ENCODE measurements at regions not wholly inside any gene's neighbourhood (a gene's known extent, or its start where the extent isn't known, plus 50 kb on each side); places are given as distances from the start of the nearest gene placed in this dataset.

- Histone ChIP-seq H3K36me3 (ENCODE audit: control insufficient read depth in 2 of 4, insufficient read depth in 4 of 4, low read length in 3 of 4) (no peaks in the 10 kb centered on the region), H2AFZ (ENCODE audit: low read length) (no peak overlapping the region), H3K9ac (replicated peaks in 1 of 4; ENCODE audit: extremely low read depth in 1 of 4, low read depth in 3 of 4, low read length in 3 of 4) (no peak overlapping the region), H3K23ac (ENCODE audit: insufficient read length) (no peak overlapping the region), H2BK5ac (ENCODE audit: low read depth, low read length) (no peak overlapping the region), H4K20me1 (replicated peaks in 1 of 2; ENCODE audit: control insufficient read depth in 1 of 2, insufficient read depth in 2 of 2, low read length in 2 of 2) (no peaks in the 10 kb centered on the region), H3K23me2 (ENCODE audit: low read depth, low read length) (no peaks in the 10 kb centered on the region), H3K14ac (ENCODE audit: insufficient read length) (no peak overlapping the region), H3K18ac (ENCODE audit: extremely low read depth, low read length) (no peak overlapping the region), H4K8ac (ENCODE audit: extremely low read depth, insufficient read depth, low read length) (no peak overlapping the region), H4K5ac (ENCODE audit: insufficient read length, low read depth, low read length) (no peak overlapping the region), H2BK15ac (ENCODE audit: low read length) (no peak overlapping the region), H3K79me2 (ENCODE audit: control insufficient read depth in 1 of 2, insufficient read depth in 2 of 2, low read length in 2 of 2) (no peaks in the 10 kb centered on the region), H3K4ac (replicated peaks; ENCODE audit: insufficient read length, low read depth, low read length) (no peak overlapping the region), H4K91ac (replicated peaks; ENCODE audit: insufficient read length, low read length) (no peak overlapping the region), H3K56ac (replicated peaks; ENCODE audit: insufficient read length, low read depth, low read length) (no peak overlapping the region), H2BK120ac (replicated peaks; ENCODE audit: low read depth, low read length) (no peak overlapping the region), H3K9me3 (ENCODE audit: insufficient read depth in 2 of 2, low read depth in 1 of 2, low read length in 1 of 2) (no peaks in the 10 kb centered on the region), H3K4me3 (ENCODE audit: extremely low read depth in 1 of 4, insufficient read depth in 2 of 4, low read depth in 3 of 4, low read length in 4 of 4) (no peak overlapping the region), H2BK12ac (ENCODE audit: low read depth, low read length) (no peak overlapping the region), H2BK20ac (ENCODE audit: low read length) (no peak overlapping the region), H3K4me2 (ENCODE audit: insufficient read depth in 1 of 2, low read depth in 2 of 2, low read length in 2 of 2) (no peak overlapping the region), H3K4me1 (replicated peaks in 1 of 4; ENCODE audit: control insufficient read depth in 3 of 4, insufficient read depth in 4 of 4, low read length in 3 of 4) (no peaks in the 10 kb centered on the region), H3K79me1 (ENCODE audit: low read depth, low read length) (no peaks in the 10 kb centered on the region), H3K27ac (ENCODE audit: low read depth, low read length) (no peak overlapping the region), H3K27me3 (replicated peaks in 1 of 4; ENCODE audit: control insufficient read depth in 3 of 4, extremely low read depth in 1 of 4, insufficient read depth in 3 of 4, low read length in 3 of 4) (no peaks in the 10 kb centered on the region), H2AK5ac (ENCODE audit: low read depth, low read length) (no peak overlapping the region)
- DNase-seq (ENCODE audit: low read depth in 1 of 2, low spot score in 2 of 2) (no peak), FAIRE-seq (no peak)
- POLR2A ChIA-PET (ENCODE audit: partially characterized antibody), result no interaction called here
- CTCF ChIA-PET (ENCODE audit: partially characterized antibody), result interaction anchor here (1.7 kb wide), 1 partner anchor 32 kb away, joined by 4 read pairs; no protein-coding TSS in a partner anchor
- WGBS, 2 experiments (ENCODE audit: extremely low coverage in 1 of 2, insufficient coverage in 1 of 2, insufficient read length in 1 of 2, insufficient replicate concordance in 2 of 2, low coverage in 1 of 2, low lambda C conversion rate in 2 of 2, missing lambda C conversion rate in 1 of 2), result 85% methylated on average over 1 of the region's 1 CpG; no CpG with 5 or more reads in 1 of the 2 experiments
- TF ChIP-seq ZNF274 (IDR thresholded peaks at IDR 0.05; ENCODE audit: borderline replicate concordance, extremely low read depth, low read length) (no peak), SIRT6 (IDR thresholded peaks at IDR 0.05; ENCODE audit: low read length) (no peak), FOSL1 (IDR thresholded peaks at IDR 0.05; ENCODE audit: insufficient read depth, low read depth, low read length) (no peak), KDM1A (IDR thresholded peaks at IDR 0.05; ENCODE audit: borderline replicate concordance, low read length) (no peak), RBBP5 (IDR thresholded peaks at IDR 0.05; ENCODE audit: borderline replicate concordance, low read depth, low read length) (no peak), MAFK (IDR thresholded peaks at IDR 0.05; ENCODE audit: low read depth, low read length) (no peak), KDM4A (IDR thresholded peaks at IDR 0.05; ENCODE audit: low read depth, low read length, severe bottlenecking) (no peak)
These were observed 531.8 kb downstream of the EFNB2 start for GRCh38 chr13:106003651-106004050.
